ENCODE measurements at regions not wholly inside any gene's neighbourhood (a gene's known extent, or its start where the extent isn't known, plus 50 kb on each side); places are given as distances from the start of the nearest gene placed in this dataset.
"Not testable (repeated sequence)": the region's sequence is repeated elsewhere in the genome, so short reads cannot be mapped to it uniquely, and the experiment has no call there.

DNA sequence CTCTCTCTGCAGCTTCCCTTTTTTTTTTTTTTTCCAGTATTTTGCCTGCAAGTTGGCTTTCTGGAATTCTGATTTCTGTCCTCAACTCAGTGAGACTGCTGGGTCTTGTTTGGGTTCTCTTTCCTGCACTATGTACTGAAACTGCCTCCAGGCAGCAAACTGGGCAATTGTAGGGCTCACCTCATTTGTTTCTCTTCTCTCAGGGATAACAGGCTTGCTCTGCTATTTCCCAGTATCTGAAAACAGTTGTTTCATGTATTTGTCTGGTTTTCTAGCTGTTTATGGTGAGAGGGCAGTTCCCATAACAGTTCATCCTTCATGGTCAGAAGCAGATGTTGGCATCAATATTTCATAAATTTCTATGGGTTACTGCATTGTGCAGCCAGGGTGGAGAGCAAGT is 206.0 kb downstream of the CYRIA start:
- no peak for DNase-seq

DNA sequence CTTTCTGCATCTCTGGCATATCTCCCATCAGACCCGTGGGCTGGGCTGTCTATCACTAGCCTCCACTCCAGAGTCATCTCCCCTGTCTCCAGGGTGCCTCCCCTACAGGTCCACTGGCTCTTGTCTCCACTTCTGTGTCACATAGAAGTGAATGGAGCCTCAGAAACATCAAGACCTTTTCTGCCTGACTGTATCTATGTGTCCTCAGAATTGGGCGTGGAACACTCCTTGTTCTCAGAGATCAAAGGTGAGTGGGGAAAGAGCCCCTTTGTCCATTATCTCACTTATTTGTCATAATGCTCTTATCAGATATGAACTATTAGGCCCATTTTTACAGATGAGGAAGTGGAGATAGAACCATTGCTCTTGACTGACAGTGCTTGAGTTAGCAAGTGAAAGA is 211.0 kb downstream of the CYRIA start:
- DNase-seq, result no peak

GRCh38 chr2:16452123-16452522 is 213.5 kb downstream of the CYRIA start:
- DNase-seq, result no peak

DNA sequence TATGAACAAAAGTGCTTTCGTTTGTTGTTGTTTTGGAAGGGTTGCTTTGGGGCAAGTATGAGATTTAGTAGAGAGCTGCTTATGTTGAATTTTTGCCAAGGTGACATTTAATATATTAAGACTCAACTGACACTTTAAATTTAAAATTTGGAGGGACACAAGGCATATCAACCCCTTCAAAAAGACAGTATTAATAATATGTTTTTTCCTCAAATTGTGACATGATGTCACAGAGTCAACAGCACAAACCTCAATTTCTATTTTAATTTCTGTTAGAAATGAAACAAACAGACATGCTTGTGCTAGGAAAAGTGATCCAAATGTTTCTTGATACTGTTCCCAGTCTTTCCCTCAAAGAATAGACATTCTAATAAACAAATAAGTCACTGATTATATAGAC is 218.9 kb downstream of the CYRIA start:
- DNase-seq, result no peak

GRCh38 chr2:16442971-16443370 is 222.7 kb downstream of the CYRIA start:
- DNase-seq, result no peak

- no peak for DNase-seq
These were observed 224.2 kb downstream of the CYRIA start for GRCh38 chr2:16441431-16441830.

DNA sequence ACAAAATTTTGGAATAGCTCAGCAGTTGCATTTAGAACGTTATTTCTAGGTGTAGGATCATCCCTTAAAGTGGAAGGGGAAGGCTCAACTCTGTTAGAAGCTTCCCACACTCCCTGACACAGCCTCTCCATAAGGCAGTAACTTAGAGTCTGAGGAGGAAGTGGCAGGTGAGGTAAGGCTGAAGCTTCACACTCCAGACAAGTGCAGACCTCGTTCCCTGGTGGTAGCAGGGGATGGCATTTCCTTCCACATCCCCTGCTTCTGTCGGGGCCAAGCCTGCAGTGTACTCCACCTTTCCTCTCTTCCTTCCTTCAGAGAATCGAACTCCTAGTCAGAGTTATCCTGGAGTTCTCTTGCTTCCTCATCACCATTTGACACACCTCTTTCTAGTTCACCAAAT is 224.7 kb downstream of the CYRIA start:
- no peak for DNase-seq

- peak; percentile 93 for DNase-seq
These were observed 226.9 kb downstream of the CYRIA start for GRCh38 chr2:16438613-16439321.

DNA sequence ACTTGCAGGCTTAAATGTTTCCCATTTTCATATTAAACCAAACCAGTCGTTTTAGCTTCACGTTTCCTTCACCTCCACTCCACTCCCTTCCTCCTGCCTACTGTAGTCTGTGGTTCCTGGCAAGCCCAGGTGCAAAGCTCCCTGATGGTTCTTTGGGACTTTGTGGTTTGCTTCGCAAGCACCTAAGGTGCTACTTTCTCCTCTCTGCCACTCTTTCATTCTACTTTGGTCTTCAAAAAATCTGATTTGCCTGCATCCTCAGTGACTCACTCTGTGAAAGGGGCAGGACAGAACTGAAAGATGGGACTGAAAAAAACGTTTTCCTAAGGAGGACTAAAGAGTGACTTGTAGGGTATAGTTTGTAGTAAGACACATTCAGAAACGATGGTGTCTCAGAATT is 228.4 kb downstream of the CYRIA start:
- no peak for DNase-seq

GRCh38 chr2:16434393-16434792 is 231.2 kb downstream of the CYRIA start:
- DNase-seq, result no peak

- DNase-seq, result peak; percentile 64
These were observed 234.8 kb downstream of the CYRIA start for GRCh38 chr2:16430846-16431245.

GRCh38 chr2:16429431-16430145 is 236.0 kb downstream of the CYRIA start:
- DNase-seq, result peak; percentile 43

- no peak for DNase-seq
These were observed 236.6 kb downstream of the CYRIA start for GRCh38 chr2:16429002-16429401.

GRCh38 chr2:16425462-16426336 is 239.9 kb downstream of the CYRIA start:
- DNase-seq, result no peak

DNA sequence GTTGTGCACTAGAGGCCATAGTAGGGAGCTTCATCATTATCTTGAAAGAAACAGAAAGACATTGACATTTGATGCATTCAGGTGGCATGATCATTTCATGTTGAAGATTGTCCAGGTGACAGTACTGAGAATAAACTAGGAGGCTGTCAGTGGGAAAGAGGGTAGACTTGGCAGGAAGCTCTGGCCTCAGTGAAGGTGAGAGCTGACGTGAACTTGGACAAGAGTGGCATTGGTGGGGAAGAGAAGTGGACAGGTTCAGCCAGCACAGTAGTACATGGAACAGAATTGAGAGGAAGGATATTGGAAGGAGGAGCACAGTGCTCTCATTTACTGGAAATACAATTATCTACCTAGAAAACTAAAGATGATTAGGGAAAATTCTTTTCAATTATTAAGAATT is 245.2 kb downstream of the CYRIA start:
- DNase-seq, result no peak

DNA sequence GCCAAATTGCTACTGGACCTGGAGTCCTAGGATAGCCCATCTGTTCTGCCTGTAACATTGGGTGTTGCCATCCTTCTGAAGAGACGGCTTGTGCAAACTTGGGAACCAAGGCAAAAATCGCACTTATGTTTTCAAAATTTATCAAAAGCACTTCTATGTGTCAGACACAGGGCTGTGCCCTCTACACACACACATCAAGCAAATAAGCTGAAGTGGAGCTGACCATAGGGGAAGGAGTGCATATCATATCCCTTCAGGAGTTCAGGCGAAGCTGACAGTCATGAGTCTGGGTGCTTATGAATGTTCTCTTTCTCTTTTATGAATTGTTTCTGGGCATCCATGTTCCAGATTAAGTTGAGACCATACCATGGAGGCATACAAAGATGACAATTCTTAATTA is 247.9 kb downstream of the CYRIA start:
- peak; percentile 23 for DNase-seq

DNA sequence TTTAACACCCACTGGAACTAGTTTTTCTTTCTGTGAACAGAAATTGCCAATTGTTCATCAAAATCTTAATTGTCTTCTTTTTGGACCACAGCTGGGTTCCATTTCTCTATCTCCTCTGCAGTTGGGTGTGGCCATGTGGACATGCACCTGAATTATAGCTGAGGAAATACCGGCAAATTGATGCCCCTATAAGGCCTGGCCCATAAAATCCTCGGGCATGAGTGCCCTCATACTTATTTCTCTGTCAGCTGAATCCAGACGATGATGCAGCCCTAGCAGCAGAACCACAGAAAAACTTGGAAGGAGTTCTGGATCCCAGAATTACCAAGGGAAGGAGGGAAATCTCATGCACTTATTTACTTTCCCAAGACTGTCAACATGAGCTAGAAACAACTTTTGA is 249.0 kb downstream of the CYRIA start:
- DNase-seq, result no peak

GRCh38 chr2:16415861-16416260 is 249.8 kb downstream of the CYRIA start:
- DNase-seq, result not testable (repeated sequence)

- peak; percentile 51 for DNase-seq
These were observed 251.7 kb downstream of the CYRIA start for GRCh38 chr2:16413947-16414346.

DNA sequence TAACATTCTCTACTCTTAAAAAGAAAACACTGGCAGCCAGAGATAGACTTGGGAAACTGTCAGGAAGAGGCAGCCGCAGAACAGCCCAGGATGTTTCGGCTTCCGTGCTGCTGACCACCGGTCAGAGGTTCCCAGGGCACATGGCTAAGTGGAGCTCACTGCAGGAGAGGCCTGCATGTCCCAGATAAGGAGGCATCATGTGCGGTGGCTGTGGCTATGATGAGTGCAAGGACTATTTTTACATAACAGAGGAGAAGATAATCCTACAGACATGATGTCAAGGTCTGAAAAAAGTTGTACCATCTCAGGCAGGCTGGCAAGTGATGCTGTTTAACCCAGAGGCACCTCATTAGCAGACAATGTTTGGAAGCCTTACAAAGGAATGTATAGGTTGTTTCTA is 252.3 kb downstream of the CYRIA start:
- DNase-seq, result peak; percentile 97

DNA sequence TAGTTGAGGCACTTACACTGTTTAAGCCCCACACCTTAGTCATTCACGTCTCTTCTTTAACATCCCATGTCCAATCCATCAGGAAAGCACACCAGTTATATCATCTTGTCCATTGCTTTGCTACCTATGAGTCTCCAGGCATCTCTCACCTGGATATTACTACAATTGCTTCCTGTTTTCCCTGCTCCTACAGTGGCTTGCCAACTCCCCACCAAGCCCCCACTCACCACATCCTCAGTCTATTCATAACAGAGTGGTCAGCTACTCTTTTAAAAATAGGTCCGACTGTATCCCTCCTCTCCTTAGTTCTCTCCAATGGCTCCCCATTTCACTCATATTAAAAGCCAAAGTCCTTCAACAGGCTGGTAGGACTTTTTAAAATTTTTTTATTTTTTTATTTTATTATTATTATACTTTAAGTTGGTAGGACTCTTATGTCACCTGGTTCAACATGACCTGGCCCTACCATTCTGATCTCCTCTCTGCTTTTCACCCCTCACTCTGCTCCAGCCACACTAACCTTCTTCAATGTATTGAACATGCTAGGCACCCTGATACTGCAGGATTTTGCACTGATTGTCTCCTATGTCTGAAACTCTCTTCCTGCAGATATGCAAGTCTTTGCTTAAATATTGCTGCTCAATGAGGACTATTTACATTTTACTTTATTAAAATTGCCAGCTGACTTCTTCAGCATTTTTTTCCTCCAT is 253.2 kb downstream of the CYRIA start:
- DNase-seq, result no peak

DNA sequence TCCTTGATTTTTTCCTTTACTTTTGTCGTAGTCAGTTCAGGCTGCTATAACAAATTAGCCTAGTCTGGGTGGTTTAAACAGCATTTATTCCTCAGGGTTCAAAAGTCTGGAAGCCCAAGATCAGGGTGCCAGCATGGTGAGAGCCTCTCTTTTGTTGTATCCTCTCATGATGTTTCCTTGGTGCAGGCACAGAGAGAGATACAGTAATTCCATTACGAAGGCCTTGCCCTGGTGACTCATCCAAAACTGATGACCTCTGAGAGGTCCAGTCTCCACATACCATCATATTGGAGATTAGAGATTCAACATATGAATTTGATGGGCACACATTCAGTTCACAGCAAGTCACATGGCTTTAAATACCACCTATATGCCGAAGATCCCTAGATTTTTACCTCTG is 253.8 kb downstream of the CYRIA start:
- DNase-seq, result no peak

- DNase-seq, result no peak
These were observed 255.8 kb downstream of the CYRIA start for GRCh38 chr2:16409849-16410248.

All from OCI-M1 (cell line).